Activated CD8-positive, alpha-beta T cell treated with anti-CD3 and anti-CD28 coated beads for 36 hours (primary cell): ENCODE measurements at regions not wholly inside any gene's neighbourhood (a gene's known extent, or its start where the extent isn't known, plus 50 kb on each side); places are given as distances from the start of the nearest gene placed in this dataset.

ENCODE experiments used
- ATAC-seq: fragments of 200-7000 bp; cut with Tn5 transposase; one replicate; pipeline ENCODE4 v1.10.0; 2021; ENCODE audit warnings: mild to moderate bottlenecking, moderate library complexity
- CTCF ChIA-PET: fragments of 350-600 bp; sonication (Branson Sonifier 250); formaldehyde crosslinking; loops from one replicate; lab custom pipeline; 2021; ENCODE audit warnings: antibody characterized with exemption; lab: Charles Lee
- POLR2A ChIA-PET: fragments of 350-600 bp; sonication (Branson Sonifier 250); formaldehyde crosslinking; loops from one replicate; lab custom pipeline; 2021; ENCODE audit warnings: antibody characterized with exemption; lab: Charles Lee
- DNase-seq: peaks from one replicate; pipeline ENCODE4 v3.0.0-alpha.2; 2020
- H3K27ac Mint-ChIP-seq: one replicate; pipeline ENCODE4 v1.8.0; 2021; ENCODE audit warnings: mild to moderate bottlenecking, mixed read lengths
- H3K27me3 Mint-ChIP-seq: one replicate; pipeline ENCODE4 v1.8.0; 2021; ENCODE audit warnings: mixed read lengths
- H3K36me3 Mint-ChIP-seq: one replicate; pipeline ENCODE4 v1.8.0; 2021; ENCODE audit warnings: low read depth, mixed read lengths
- H3K4me1 Mint-ChIP-seq: one replicate; pipeline ENCODE4 v1.8.0; 2021; ENCODE audit warnings: low read depth, mixed read lengths
- H3K4me3 Mint-ChIP-seq: one replicate; pipeline ENCODE4 v1.8.0; 2021; ENCODE audit warnings: mild to moderate bottlenecking, moderate library complexity, mixed read lengths
- H3K9me3 Mint-ChIP-seq: one replicate; pipeline ENCODE4 v1.8.0; 2021; ENCODE audit warnings: mixed read lengths
- intact Hi-C: fragments of 100-400 bp; cut with micrococcal nuclease; formaldehyde crosslinking; loops from one replicate; pipeline ENCODE4 v1.10.0; 2022
- TF ChIP-seq, protein P1 (sequence below): fragments of 200-600 bp; IDR thresholded peaks from one replicate; pipeline ENCODE4 v1.8.0; 2022; ENCODE audit warnings: antibody characterized with exemption, mild to moderate bottlenecking

DNA sequence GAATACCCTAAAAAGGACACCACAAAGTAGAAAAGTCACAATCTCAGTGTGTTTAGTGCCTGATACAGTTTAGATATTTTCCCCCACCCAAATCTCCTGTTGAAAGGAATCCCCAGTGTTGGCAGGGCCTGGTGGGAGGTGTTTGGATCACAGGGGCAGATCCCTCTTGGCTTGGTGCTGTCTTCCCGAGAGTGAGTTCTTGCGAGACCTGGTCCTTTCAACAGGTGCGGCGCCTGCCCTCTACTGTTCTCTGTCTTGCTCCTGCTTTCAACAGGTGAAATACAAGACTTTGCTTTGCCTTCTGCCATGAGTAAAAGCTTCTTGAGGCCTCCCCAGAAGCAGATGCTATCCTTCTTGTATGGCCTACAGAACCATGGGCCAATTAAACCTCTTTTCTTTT is 534.3 kb upstream of the NRSN1 start:
- H3K27ac Mint-ChIP-seq, result no peak overlapping the region
- intact Hi-C loops, result no loop called here
- no peak overlapping the region for H3K4me3 Mint-ChIP-seq
- TF ChIP-seq, protein P1, sequence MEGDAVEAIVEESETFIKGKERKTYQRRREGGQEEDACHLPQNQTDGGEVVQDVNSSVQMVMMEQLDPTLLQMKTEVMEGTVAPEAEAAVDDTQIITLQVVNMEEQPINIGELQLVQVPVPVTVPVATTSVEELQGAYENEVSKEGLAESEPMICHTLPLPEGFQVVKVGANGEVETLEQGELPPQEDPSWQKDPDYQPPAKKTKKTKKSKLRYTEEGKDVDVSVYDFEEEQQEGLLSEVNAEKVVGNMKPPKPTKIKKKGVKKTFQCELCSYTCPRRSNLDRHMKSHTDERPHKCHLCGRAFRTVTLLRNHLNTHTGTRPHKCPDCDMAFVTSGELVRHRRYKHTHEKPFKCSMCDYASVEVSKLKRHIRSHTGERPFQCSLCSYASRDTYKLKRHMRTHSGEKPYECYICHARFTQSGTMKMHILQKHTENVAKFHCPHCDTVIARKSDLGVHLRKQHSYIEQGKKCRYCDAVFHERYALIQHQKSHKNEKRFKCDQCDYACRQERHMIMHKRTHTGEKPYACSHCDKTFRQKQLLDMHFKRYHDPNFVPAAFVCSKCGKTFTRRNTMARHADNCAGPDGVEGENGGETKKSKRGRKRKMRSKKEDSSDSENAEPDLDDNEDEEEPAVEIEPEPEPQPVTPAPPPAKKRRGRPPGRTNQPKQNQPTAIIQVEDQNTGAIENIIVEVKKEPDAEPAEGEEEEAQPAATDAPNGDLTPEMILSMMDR, result no peak
- no peaks in the 10 kb centered on the region for H3K36me3 Mint-ChIP-seq
- no peaks in the 10 kb centered on the region for H3K4me1 Mint-ChIP-seq
- DNase-seq, result no peak
- no peaks in the 10 kb centered on the region for H3K9me3 Mint-ChIP-seq
- ChIA-PET POLR2A (no interaction called here), CTCF (no interaction called here)
- no peaks in the 10 kb centered on the region for H3K27me3 Mint-ChIP-seq
- ATAC-seq, result no peak

GRCh38 chr6:23600118-23600517 is 525.9 kb upstream of the NRSN1 start:
- DNase-seq (no peak), ATAC-seq (no peak)
- Mint-ChIP-seq H3K27ac (no peak overlapping the region), H3K36me3 (no peaks in the 10 kb centered on the region), H3K9me3 (peaks cover 6% of the 10 kb centered on the region), H3K4me1 (no peaks in the 10 kb centered on the region), H3K27me3 (no peaks in the 10 kb centered on the region), H3K4me3 (no peak overlapping the region)
- TF ChIP-seq, protein P1, result no peak
- intact Hi-C loops, result no loop called here
- ChIA-PET CTCF (no interaction called here), POLR2A (no interaction called here)

GRCh38 chr6:23601811-23602345 is 524.1 kb upstream of the NRSN1 start:
- Mint-ChIP-seq H3K4me3 (no peak overlapping the region), H3K27ac (no peak overlapping the region), H3K36me3 (no peaks in the 10 kb centered on the region), H3K4me1 (no peaks in the 10 kb centered on the region), H3K9me3 (peaks cover 6% of the 10 kb centered on the region), H3K27me3 (no peaks in the 10 kb centered on the region)
- CTCF ChIA-PET, result no interaction called here
- no peak for ATAC-seq
- DNase-seq, result no peak
- POLR2A ChIA-PET, result no interaction called here
- intact Hi-C loops, result no loop called here
- TF ChIP-seq, protein P1, result no peak

- TF ChIP-seq, protein P1, result no peak
- no peaks in the 10 kb centered on the region for H3K36me3 Mint-ChIP-seq
- ATAC-seq (no peak), DNase-seq (no peak)
- H3K27me3 Mint-ChIP-seq, result no peaks in the 10 kb centered on the region
- H3K4me3 Mint-ChIP-seq, result no peak overlapping the region
- no peak overlapping the region for H3K27ac Mint-ChIP-seq
- peaks cover 2% of the 10 kb centered on the region for H3K9me3 Mint-ChIP-seq
- intact Hi-C loops, result no loop called here
- CTCF ChIA-PET, result no interaction called here
- POLR2A ChIA-PET, result no interaction called here
- H3K4me1 Mint-ChIP-seq, result no peaks in the 10 kb centered on the region
Measured at GRCh38 chr6:23608931-23609435, 517.0 kb upstream of the NRSN1 start.

GRCh38 chr6:23611776-23612381 is 514.1 kb upstream of the NRSN1 start:
- Mint-ChIP-seq H3K36me3 (no peaks in the 10 kb centered on the region), H3K27ac (no peak overlapping the region), H3K4me1 (no peaks in the 10 kb centered on the region), H3K9me3 (peaks cover 2% of the 10 kb centered on the region), H3K4me3 (no peak overlapping the region), H3K27me3 (no peaks in the 10 kb centered on the region)
- TF ChIP-seq, protein P1, result no peak
- DNase-seq (no peak), ATAC-seq (no peak)
- intact Hi-C loops, result no loop called here
- CTCF ChIA-PET, result no interaction called here
- POLR2A ChIA-PET, result no interaction called here
